ENCODE measurements at regions not wholly inside any gene's neighbourhood (a gene's known extent, or its start where the extent isn't known, plus 50 kb on each side); places are given as distances from the start of the nearest gene placed in this dataset.
"Not testable (repeated sequence)": the region's sequence is repeated elsewhere in the genome, so short reads cannot be mapped to it uniquely, and the experiment has no call there.

DNA sequence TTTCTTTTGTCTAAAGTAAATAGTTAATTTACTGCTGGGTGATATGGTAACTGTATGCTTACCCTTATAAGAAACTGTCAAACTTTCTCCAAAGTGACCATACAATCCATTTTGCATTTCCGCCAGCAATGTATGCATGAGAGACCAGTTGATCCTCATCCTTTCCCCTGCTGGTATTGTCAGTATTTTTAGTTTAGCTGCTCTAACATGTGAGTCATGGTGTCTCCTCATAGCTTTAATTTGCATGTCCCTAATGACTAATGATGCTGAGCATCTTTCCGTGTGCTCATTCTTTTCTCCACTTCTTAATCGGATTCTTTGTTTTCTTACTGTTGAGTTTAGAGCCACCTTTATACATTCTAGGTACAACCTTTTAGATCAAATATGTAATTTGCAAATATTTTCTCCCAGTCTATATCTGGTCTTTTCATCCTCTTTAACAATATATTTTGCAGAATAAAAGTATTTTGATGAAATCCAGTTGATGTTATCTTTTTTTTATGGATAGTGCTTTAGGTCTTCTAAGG lies 379.9 kb downstream of the BCL2L11 start:
- DNase-seq (ENCODE audit: low read depth), result not testable (repeated sequence)

DNA sequence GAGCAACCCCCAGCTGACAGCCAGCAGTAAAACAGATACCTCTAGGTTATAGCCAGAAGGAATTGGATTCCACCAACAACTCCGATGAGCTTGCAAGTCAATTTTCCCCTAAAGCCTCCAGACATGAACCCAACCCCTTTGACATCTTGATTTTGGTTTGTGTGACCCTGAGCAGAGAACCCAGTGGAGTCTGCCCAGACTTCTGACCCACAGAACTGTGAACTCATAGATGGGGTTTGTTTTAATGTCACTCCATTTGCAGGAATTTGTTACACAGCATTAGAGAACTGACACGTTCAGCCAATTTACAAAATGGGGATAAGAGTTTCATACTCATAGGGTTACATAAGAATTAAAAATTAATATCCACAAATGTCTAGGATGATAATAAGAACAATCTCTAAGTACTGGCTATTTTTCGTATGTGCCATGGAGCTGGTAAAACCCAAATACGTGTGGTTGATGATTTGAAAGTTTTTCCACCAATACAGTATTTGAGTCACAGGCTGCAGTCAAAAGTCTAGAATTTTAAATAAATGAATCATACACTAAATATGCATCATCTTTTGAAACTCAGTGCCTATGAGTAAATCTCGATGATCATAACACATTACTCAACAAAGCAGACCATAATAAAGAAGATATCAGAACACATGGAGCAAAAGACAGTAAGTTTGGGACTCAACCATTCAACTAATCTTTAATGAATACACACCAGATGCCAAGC lies 380.0 kb downstream of the ANAPC1 start:
- DNase-seq (ENCODE audit: low read depth), result not testable (repeated sequence)

DNA sequence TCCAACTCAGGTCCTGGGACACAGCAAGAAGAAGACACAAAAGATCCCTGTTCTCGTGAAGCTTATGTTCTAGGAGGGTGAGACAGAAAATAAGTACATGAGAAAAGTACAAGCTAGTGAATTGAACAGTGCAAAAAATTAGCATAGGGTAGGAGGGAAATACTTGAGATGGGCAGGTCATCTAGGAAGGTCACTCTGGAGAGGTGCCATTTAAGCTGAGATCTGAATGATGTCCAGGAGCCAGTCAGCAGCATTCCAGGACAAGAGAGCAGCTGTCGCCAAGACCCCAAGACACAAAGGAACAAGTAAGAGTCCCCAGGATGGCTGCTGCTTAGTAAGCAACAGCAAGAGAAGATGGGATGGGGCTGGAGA lies 379.4 kb downstream of the ANAPC1 start:
- not testable (repeated sequence) for DNase-seq (ENCODE audit: low read depth)

DNA sequence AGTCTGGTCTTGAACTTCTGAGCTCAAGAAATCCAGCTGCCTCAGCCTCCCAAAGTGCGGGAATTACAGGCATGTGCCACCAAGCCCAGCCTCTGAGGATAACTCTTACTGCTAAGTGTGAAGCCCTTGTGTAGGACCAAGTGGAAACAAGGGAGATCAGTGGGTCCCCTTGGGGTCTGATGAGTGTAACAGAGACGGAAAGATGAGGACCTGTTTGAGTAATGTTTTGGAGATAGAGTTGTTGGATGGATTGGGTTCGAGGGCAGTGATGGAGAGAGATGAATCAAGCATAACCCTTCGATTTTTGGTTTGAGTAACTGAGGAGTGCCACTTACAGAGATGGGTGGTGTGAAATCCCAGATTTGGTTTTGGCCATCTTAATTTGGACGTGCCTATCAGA lies 378.7 kb downstream of the ANAPC1 start:
- not testable (repeated sequence) for DNase-seq (ENCODE audit: low read depth)

- DNase-seq (ENCODE audit: low read depth), result not testable (repeated sequence)
These were observed 377.1 kb downstream of the ANAPC1 start for GRCh38 chr2:111506936-111507335.

DNA sequence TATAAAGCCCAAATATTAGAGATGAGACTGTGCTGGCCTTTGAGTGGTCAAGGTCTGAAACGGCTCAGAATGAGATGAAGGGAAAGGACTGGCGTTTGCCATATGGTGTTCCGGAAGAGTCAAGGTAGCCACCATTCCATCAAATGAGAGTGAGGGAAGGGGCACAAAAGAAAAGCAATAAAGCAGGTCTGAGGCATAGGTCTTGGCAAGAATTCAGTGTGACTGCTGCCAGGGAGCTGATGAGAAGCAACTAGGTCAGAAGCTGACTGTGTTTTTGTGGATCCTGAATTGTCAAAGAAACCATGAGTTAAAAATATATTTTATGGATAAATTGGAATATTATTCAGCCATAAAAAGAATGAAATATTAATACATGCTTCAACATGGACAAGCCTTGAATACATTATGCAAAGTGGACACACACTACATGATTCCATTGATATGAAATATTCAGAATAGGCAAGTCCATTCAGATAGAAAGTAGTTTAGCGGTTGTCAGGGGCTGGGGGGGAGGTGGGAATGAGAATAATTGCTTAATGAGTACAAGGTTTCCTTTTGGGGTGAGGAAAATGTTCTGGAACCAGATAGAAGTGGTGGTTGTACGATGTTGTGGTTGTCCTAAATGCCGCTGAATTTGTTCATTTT lies 374.6 kb downstream of the ANAPC1 start:
- not testable (repeated sequence) for DNase-seq (ENCODE audit: low read depth)

DNA sequence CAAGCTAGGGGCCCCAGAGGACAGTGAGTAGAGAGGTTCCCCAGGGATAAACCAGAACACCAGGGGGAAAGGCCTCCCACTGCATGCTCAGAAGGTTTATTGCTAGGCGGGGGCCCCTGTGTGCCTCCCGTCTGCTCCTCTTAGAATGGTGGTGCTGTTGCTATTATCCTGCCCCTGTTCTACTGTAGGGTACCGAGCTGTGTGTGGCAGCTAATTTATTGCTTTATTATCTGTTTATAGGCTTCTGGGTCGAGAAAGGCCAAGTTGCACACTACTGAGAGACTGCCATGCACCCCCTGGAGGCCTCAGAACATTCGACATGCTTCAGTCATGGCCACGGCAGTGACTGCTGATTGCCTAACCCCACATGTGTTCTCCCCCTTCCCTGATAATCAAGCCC lies 373.6 kb downstream of the ANAPC1 start:
- DNase-seq (ENCODE audit: low read depth), result not testable (repeated sequence)

- not testable (repeated sequence) for DNase-seq (ENCODE audit: low read depth)
These were observed 372.9 kb downstream of the ANAPC1 start for GRCh38 chr2:111511062-111511461.

- not testable (repeated sequence) for DNase-seq (ENCODE audit: low read depth)
These were observed 371.6 kb downstream of the ANAPC1 start for GRCh38 chr2:111512378-111512777.

GRCh38 chr2:111514138-111514537 lies 369.9 kb downstream of the ANAPC1 start:
- DNase-seq (ENCODE audit: low read depth), result not testable (repeated sequence)

GRCh38 chr2:111517050-111517720 lies 366.8 kb downstream of the ANAPC1 start:
- DNase-seq (ENCODE audit: low read depth), result not testable (repeated sequence)

- not testable (repeated sequence) for DNase-seq (ENCODE audit: low read depth)
These were observed 366.3 kb downstream of the ANAPC1 start for GRCh38 chr2:111517721-111518053.

GRCh38 chr2:111519071-111519470 lies 364.9 kb downstream of the ANAPC1 start:
- no peak for DNase-seq (ENCODE audit: low read depth)

GRCh38 chr2:111522231-111522768 lies 361.7 kb downstream of the ANAPC1 start:
- no peak for DNase-seq (ENCODE audit: low read depth)

GRCh38 chr2:111523009-111523408 lies 361.0 kb downstream of the ANAPC1 start:
- DNase-seq (ENCODE audit: low read depth), result no peak

GRCh38 chr2:111525026-111525425 lies 359.0 kb downstream of the ANAPC1 start:
- DNase-seq (ENCODE audit: low read depth), result not testable (repeated sequence)

- not testable (repeated sequence) for DNase-seq (ENCODE audit: low read depth)
These were observed 357.9 kb downstream of the ANAPC1 start for GRCh38 chr2:111526041-111526639.

- DNase-seq (ENCODE audit: low read depth), result not testable (repeated sequence)
These were observed 356.1 kb downstream of the ANAPC1 start for GRCh38 chr2:111527707-111528400.

- not testable (repeated sequence) for DNase-seq (ENCODE audit: low read depth)
These were observed 355.0 kb downstream of the ANAPC1 start for GRCh38 chr2:111529022-111529421.

DNA sequence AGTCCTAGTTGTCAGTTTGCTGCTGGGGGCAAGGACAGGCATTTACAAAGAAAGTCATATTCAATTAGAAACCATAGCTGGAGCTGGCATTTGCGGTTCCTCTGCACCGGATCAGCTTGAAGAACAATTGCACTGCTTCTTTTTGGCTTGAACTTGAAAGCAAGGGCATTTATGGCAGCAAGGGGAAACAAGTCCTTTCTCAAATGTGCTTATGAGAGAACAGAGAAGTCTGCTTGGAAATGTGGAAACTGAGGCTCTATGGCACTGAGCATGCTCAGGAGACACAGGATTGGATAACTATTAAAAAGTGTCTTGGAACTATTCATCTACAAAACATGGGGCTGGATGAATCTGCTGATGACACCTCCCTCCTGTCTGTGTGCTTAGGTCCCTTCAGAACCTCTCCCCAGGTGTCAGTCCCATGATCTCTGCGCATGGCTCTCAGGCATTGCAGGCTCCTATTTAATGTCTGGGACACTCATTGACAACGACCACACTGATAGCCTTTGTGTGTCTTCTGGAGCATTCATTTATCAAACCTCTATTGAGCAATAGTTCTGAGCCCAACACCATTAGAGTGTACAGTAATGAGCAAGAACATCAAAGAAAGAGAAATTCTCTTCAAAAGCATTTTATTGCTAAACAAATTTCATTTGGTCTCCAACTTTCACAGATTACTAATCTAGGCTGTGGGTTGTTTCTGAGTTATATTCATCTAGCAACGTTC lies 353.6 kb downstream of the ANAPC1 start:
- DNase-seq (ENCODE audit: low read depth), result not testable (repeated sequence)
